Panc1 (cell line): ENCODE measurements at regions not wholly inside any gene's neighbourhood (a gene's known extent, or its start where the extent isn't known, plus 50 kb on each side); places are given as distances from the start of the nearest gene placed in this dataset.

Experiments
- ATAC-seq: fragments of 200-7000 bp; cut with Tn5 transposase; 2 replicates; pipeline ENCODE4 v1.9.1; 2020; ENCODE audit warnings: mild to moderate bottlenecking, moderate library complexity
- BruUV-seq: library from RNA; stranded (reverse); fragments of 400-500 nt; replicated peaks from 2 replicates; lab custom pipeline; 2021; lab: Mats Ljungman, UMichigan
- CTCF ChIA-PET: fragments of 300-600 bp; sonication (Branson Sonifier 250); formaldehyde crosslinking; loops from one replicate; lab custom pipeline; 2022; ENCODE audit warnings: antibody characterized with exemption; lab: Charles Lee
- POLR2A ChIA-PET: fragments of 300-600 bp; sonication (Branson Sonifier 250); formaldehyde crosslinking; loops from one replicate; lab custom pipeline; 2022; ENCODE audit warnings: antibody characterized with exemption; lab: Charles Lee
- DNase-seq: peaks from one replicate; pipeline ENCODE4 v3.0.0-alpha.2; 2010; ENCODE audit warnings: low read depth, low spot score
- H3K27ac ChIP-seq: 2 replicates; pipeline ENCODE4 v1.5.1; 2011; ENCODE audit warnings: mild to moderate bottlenecking, low read length, inconsistent platforms
- H3K27me3 ChIP-seq: fragments of 200-500 bp; sonication (Bioruptor generic); 2 replicates; pipeline ENCODE4 v1.6.0; 2014; ENCODE audit warnings: low read length, inconsistent platforms; ENCODE audit not compliant: control insufficient read depth, insufficient read depth
- H3K36me3 ChIP-seq: fragments of 200-500 bp; sonication (Bioruptor generic); 2 replicates; pipeline ENCODE4 v1.5.1; 2014; ENCODE audit warnings: inconsistent platforms, mild to moderate bottlenecking, low read length, moderate library complexity; ENCODE audit not compliant: control insufficient read depth, insufficient read depth
- H3K4me1 ChIP-seq: 2 replicates; pipeline ENCODE4 v1.5.1; 2011; ENCODE audit warnings: inconsistent platforms, mild to moderate bottlenecking, low read length, moderate library complexity; ENCODE audit not compliant: control insufficient read depth, insufficient read depth
- H3K4me3 ChIP-seq, 2 experiments: 2 replicates each; pipeline ENCODE4 v1.5.1; 2011 to 2012; ENCODE audit warnings: low read depth in 2 of 2, low read length in 2 of 2, mild to moderate bottlenecking in 2 of 2, inconsistent platforms in 1 of 2, moderate library complexity in 1 of 2
- H3K9me3 ChIP-seq: fragments of 200-500 bp; sonication (Bioruptor generic); 2 replicates; pipeline ENCODE4 v1.5.1; 2014; ENCODE audit warnings: low read depth, mild to moderate bottlenecking, inconsistent platforms, low read length, moderate library complexity; ENCODE audit not compliant: control insufficient read depth, insufficient read depth
- CTCF ChIP-seq: fragments of 450-650 bp; IDR thresholded peaks from 2 replicates; pipeline ENCODE4 v1.5.1; 2017; ENCODE audit warnings: mild to moderate bottlenecking
- POLR2AphosphoS5 ChIP-seq: IDR thresholded peaks from 2 replicates; pipeline ENCODE4 v1.6.1; 2012; ENCODE audit warnings: mild to moderate bottlenecking, low read depth, low read length, moderate library complexity
- REST ChIP-seq, 2 experiments: IDR thresholded peaks; 2 replicates each; pipeline ENCODE4 v1.6.1; 2011 to 2012; ENCODE audit warnings: low read depth in 2 of 2, control low read depth in 1 of 2, low read length in 1 of 2, mild to moderate bottlenecking in 1 of 2, moderate library complexity in 1 of 2; ENCODE audit not compliant: insufficient read depth in 1 of 2
- SIN3A ChIP-seq: IDR thresholded peaks from 2 replicates; pipeline ENCODE4 v1.6.1; 2012; ENCODE audit warnings: low read depth, mild to moderate bottlenecking, low read length, moderate library complexity, borderline replicate concordance; ENCODE audit not compliant: insufficient read depth
- TCF7L2 ChIP-seq: IDR thresholded peaks from 2 replicates; pipeline ENCODE4 v1.6.1; 2011; ENCODE audit warnings: mild to moderate bottlenecking, low read depth, low read length, inconsistent platforms
- in situ Hi-C: cut with HindIII; loops from 2 replicates; pipeline ENCODE4 v1.10.0; 2016; ENCODE audit warnings: low sequenced_read_pairs, low pct_unique_long_range_greater_than_20kb
- intact Hi-C: fragments of 100-400 bp; cut with micrococcal nuclease; formaldehyde crosslinking; loops from one replicate; pipeline ENCODE4 v1.10.0; 2022; ENCODE audit not compliant: unreplicated experiment

GRCh38 chr1:115428676-115429075 lies 90.6 kb upstream of the NGF start:
- in situ Hi-C loops: no loop called here

GRCh38 chr1:115428256-115428655 lies 90.2 kb upstream of the NGF start:
- Histone ChIP-seq H3K27me3 (no peaks in the 10 kb centered on the region), H3K4me3 (no peak overlapping the region), H3K36me3 (no peaks in the 10 kb centered on the region), H3K9me3 (no peaks in the 10 kb centered on the region), H3K27ac (no peak overlapping the region), H3K4me1 (no peaks in the 10 kb centered on the region)
- intact Hi-C loops: no loop called here
- in situ Hi-C loops: no loop called here
- POLR2A ChIA-PET: no interaction called here
- no TSS peak for BruUV-seq
- DNase-seq (no peak), ATAC-seq (no peak)
- CTCF ChIA-PET: no interaction called here
- TF ChIP-seq TCF7L2 (no peak), REST (IDR thresholded peaks at IDR 0.05; ENCODE audit: insufficient read depth in 1 of 2, low read depth in 2 of 2, low read length in 1 of 2) (no peak), SIN3A (no peak), CTCF (no peak), POLR2AphosphoS5 (no peak)

More at GRCh38 chr1:115428676-115429075, 90.6 kb upstream of the NGF start:
- ATAC-seq (no peak), DNase-seq (no peak)
- no peaks in the 10 kb centered on the region for H3K9me3 ChIP-seq
- no peaks in the 10 kb centered on the region for H3K4me1 ChIP-seq
- no peak overlapping the region for H3K27ac ChIP-seq
- no peak overlapping the region for H3K4me3 ChIP-seq
- no peak for TF ChIP-seq TCF7L2
- no peak for TF ChIP-seq REST (IDR thresholded peaks at IDR 0.05; ENCODE audit: insufficient read depth in 1 of 2, low read depth in 2 of 2, low read length in 1 of 2)
- no peak for TF ChIP-seq SIN3A
- TF ChIP-seq POLR2AphosphoS5: no peak
- no peak for TF ChIP-seq CTCF
- H3K36me3 ChIP-seq: no peaks in the 10 kb centered on the region
- no TSS peak for BruUV-seq
- POLR2A ChIA-PET: no interaction called here
- CTCF ChIA-PET: no interaction called here
- intact Hi-C loops: no loop called here
- no peaks in the 10 kb centered on the region for H3K27me3 ChIP-seq
